Peyer's patch (tissue), 4 donors: ENCODE measurements at regions not wholly inside any gene's neighbourhood (a gene's known extent, or its start where the extent isn't known, plus 50 kb on each side); places are given as distances from the start of the nearest gene placed in this dataset.
A peak's percentile ranks its signal among the peaks of the same experiment; 100 is the strongest.

Experiments
- POLR2A ChIP-seq, 2 donors: fragments of 450-650 bp; IDR thresholded peaks; one replicate each; pipeline ENCODE4 v1.5.1; 2017; ENCODE audit warnings: antibody characterized with exemption in 2 of 2, mild to moderate bottlenecking in 2 of 2, moderate library complexity in 2 of 2
- TF ChIP-seq, protein P1 (sequence below), 6 experiments: fragments of 450-650 bp in 4 of 6; fragments of 200-600 bp in 2 of 6; sonication (generic) in 1 of 6; IDR thresholded peaks; one replicate each; pipeline ENCODE4 v1.5.1; 2017 to 2019; ENCODE audit warnings: antibody characterized with exemption in 6 of 6, mild to moderate bottlenecking in 3 of 6, moderate library complexity in 1 of 6

- TF ChIP-seq, protein P1, sequence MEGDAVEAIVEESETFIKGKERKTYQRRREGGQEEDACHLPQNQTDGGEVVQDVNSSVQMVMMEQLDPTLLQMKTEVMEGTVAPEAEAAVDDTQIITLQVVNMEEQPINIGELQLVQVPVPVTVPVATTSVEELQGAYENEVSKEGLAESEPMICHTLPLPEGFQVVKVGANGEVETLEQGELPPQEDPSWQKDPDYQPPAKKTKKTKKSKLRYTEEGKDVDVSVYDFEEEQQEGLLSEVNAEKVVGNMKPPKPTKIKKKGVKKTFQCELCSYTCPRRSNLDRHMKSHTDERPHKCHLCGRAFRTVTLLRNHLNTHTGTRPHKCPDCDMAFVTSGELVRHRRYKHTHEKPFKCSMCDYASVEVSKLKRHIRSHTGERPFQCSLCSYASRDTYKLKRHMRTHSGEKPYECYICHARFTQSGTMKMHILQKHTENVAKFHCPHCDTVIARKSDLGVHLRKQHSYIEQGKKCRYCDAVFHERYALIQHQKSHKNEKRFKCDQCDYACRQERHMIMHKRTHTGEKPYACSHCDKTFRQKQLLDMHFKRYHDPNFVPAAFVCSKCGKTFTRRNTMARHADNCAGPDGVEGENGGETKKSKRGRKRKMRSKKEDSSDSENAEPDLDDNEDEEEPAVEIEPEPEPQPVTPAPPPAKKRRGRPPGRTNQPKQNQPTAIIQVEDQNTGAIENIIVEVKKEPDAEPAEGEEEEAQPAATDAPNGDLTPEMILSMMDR (IDR thresholded peaks at IDR 0.05), result peak in 4 of 6 experiments; percentile 18 to 76 (median 70)
- no peak for TF ChIP-seq POLR2A (IDR thresholded peaks at IDR 0.05)
These were observed 90.9 kb downstream of the SLC30A10 start for GRCh38 chr1:219837274-219837993.
